HL-60 (cell line): ENCODE measurements at regions not wholly inside any gene's neighbourhood (a gene's known extent, or its start where the extent isn't known, plus 50 kb on each side); places are given as distances from the start of the nearest gene placed in this dataset.

Experiments used
- DNase-seq, 2 experiments: peaks; one replicate each; pipeline ENCODE4 v3.0.0-alpha.2; 2010 to 2020; ENCODE audit warnings: low read depth in 1 of 2, low spot score in 1 of 2
- H3K27ac ChIP-seq: fragments of 250-450 bp; sonication (Bioruptor Pico); replicated peaks from 2 replicates; pipeline ENCODE4 v1.5.1; 2020; ENCODE audit warnings: mild to moderate bottlenecking, moderate library complexity
- H3K27me3 ChIP-seq: fragments of 250-450 bp; sonication (Bioruptor Pico); 2 replicates; pipeline ENCODE4 v1.5.1; 2021; ENCODE audit warnings: mild to moderate bottlenecking, moderate library complexity; ENCODE audit not compliant: insufficient read depth, poor library complexity, severe bottlenecking
- H3K4me3 ChIP-seq: replicated peaks from 2 replicates; pipeline ENCODE4 v1.5.1; 2011; ENCODE audit warnings: mild to moderate bottlenecking, control low read depth, low read length; ENCODE audit not compliant: insufficient read depth
- GABPA ChIP-seq: IDR thresholded peaks from 2 replicates; pipeline ENCODE4 v1.6.1; 2012; ENCODE audit warnings: low read depth
- POLR2AphosphoS5 ChIP-seq: IDR thresholded peaks from 2 replicates; pipeline ENCODE4 v1.6.1; 2012; ENCODE audit warnings: low read depth
- SPI1 ChIP-seq: IDR thresholded peaks from 2 replicates; pipeline ENCODE4 v1.6.1; 2012; ENCODE audit warnings: low read depth, mild to moderate bottlenecking, borderline replicate concordance
- TF ChIP-seq, protein P1 (sequence below): IDR thresholded peaks from one replicate; pipeline ENCODE4 v1.5.1; 2011; ENCODE audit warnings: low read length, control low read depth, inconsistent platforms; ENCODE audit not compliant: insufficient read depth
- TF ChIP-seq, protein P2 (sequence below): IDR thresholded peaks from 2 replicates; pipeline ENCODE4 v1.6.1; 2012; ENCODE audit warnings: low read depth; ENCODE audit not compliant: insufficient replicate concordance

DNA sequence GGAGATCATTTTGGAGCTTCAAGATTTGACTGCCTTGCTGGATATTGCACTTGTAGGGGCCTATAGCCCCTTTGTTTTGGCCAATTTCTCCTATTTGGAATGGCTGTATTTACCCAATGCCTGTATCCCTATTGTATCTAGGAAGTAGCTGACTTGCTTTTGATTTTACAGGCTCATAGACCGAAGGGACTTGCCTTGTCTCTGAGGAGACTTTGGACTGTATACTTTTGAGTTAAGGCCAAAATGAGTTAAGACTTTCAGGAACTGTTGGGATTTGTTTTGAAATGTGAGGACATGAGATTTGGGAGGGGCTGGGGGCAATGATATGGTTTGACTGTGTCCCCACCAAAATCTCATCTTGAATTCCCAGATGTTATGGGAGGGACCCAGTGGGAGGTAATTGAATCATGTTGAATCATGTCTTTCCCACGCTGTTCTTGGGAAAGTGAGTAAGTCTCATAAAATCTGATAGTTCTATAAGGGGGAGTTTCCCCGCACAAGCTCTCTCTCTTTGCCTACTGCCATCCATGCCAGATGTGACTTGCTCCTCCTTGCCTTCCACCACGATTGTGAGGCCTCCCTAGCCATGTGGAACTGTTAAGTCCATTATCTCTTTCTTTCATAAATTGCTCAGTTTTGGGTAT, 276.1 kb downstream of the LMX1A start:
- H3K27me3 ChIP-seq, result no peaks in the 10 kb centered on the region
- no peak for DNase-seq
- H3K27ac ChIP-seq, result no peak overlapping the region
- H3K4me3 ChIP-seq, result no peak overlapping the region
- TF ChIP-seq, protein P1, sequence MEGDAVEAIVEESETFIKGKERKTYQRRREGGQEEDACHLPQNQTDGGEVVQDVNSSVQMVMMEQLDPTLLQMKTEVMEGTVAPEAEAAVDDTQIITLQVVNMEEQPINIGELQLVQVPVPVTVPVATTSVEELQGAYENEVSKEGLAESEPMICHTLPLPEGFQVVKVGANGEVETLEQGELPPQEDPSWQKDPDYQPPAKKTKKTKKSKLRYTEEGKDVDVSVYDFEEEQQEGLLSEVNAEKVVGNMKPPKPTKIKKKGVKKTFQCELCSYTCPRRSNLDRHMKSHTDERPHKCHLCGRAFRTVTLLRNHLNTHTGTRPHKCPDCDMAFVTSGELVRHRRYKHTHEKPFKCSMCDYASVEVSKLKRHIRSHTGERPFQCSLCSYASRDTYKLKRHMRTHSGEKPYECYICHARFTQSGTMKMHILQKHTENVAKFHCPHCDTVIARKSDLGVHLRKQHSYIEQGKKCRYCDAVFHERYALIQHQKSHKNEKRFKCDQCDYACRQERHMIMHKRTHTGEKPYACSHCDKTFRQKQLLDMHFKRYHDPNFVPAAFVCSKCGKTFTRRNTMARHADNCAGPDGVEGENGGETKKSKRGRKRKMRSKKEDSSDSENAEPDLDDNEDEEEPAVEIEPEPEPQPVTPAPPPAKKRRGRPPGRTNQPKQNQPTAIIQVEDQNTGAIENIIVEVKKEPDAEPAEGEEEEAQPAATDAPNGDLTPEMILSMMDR, result no peak
- TF ChIP-seq, protein P2, sequence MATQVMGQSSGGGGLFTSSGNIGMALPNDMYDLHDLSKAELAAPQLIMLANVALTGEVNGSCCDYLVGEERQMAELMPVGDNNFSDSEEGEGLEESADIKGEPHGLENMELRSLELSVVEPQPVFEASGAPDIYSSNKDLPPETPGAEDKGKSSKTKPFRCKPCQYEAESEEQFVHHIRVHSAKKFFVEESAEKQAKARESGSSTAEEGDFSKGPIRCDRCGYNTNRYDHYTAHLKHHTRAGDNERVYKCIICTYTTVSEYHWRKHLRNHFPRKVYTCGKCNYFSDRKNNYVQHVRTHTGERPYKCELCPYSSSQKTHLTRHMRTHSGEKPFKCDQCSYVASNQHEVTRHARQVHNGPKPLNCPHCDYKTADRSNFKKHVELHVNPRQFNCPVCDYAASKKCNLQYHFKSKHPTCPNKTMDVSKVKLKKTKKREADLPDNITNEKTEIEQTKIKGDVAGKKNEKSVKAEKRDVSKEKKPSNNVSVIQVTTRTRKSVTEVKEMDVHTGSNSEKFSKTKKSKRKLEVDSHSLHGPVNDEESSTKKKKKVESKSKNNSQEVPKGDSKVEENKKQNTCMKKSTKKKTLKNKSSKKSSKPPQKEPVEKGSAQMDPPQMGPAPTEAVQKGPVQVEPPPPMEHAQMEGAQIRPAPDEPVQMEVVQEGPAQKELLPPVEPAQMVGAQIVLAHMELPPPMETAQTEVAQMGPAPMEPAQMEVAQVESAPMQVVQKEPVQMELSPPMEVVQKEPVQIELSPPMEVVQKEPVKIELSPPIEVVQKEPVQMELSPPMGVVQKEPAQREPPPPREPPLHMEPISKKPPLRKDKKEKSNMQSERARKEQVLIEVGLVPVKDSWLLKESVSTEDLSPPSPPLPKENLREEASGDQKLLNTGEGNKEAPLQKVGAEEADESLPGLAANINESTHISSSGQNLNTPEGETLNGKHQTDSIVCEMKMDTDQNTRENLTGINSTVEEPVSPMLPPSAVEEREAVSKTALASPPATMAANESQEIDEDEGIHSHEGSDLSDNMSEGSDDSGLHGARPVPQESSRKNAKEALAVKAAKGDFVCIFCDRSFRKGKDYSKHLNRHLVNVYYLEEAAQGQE, result no peak
- TF ChIP-seq SPI1 (no peak), POLR2AphosphoS5 (no peak), GABPA (no peak)

DNA sequence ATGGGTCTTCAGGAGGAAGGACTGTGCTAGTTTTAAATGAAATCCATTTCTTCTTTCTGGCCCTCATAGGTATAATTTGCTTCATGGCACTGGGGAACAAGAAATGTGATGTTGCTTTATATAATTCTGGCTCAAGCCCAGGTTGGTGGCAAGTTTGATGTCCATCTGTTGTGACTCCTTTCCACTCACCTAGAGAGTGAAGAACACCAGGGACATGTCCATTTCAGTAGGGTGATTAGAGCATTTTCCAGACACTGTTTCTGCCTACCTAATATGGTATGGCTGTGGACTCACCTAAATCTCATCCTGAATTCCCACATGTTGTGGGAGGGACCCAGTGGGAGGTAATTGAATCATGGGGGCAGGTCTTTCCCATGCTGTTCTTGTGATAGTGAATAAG, 278.1 kb downstream of the LMX1A start:
- H3K27ac ChIP-seq, result no peak overlapping the region
- TF ChIP-seq, protein P2, result no peak
- TF ChIP-seq, protein P1, result no peak
- no peak for TF ChIP-seq POLR2AphosphoS5
- TF ChIP-seq SPI1, result no peak
- no peak for TF ChIP-seq GABPA
- no peak overlapping the region for H3K4me3 ChIP-seq
- DNase-seq, result no peak
- no peaks in the 10 kb centered on the region for H3K27me3 ChIP-seq

DNA sequence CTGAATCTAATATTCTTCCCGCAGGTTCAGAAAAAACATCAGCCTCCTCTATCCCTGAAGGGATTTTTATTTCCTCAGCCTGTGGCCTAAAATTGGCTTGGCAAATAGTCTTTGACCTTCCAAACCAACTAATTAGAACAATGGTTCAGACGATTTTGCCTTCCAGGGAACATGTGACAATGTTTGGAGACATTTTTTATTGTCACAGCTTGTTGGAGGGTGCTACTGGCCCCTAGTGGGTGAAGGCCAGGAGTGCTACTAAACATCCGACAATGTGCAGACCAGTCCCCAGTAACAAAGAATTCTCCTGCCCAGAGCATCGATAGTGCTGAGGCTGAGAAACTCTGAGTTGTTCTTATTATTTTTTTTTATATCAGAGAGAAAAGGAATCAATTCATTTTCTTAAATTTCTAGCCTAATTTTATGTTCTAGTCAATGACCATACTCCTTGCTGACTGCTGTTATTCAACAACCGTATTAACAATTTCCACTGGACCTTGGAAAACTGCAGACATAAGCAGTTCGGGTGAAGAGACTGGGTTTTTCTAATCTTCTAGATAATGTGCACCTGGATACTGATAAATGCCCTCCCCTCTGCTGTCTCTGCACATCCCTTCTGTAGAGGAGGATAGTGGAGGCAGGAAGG, 280.7 kb downstream of the LMX1A start:
- no peaks in the 10 kb centered on the region for H3K27me3 ChIP-seq
- H3K27ac ChIP-seq, result no peak overlapping the region
- H3K4me3 ChIP-seq, result no peak overlapping the region
- TF ChIP-seq POLR2AphosphoS5 (no peak), SPI1 (no peak), GABPA (no peak)
- TF ChIP-seq, protein P1, result peak; percentile 32
- TF ChIP-seq, protein P2, result no peak
- peak in 1 of 2 experiments; percentile 4 for DNase-seq
